ENCODE measurements at regions not wholly inside any gene's neighbourhood (a gene's known extent, or its start where the extent isn't known, plus 50 kb on each side); places are given as distances from the start of the nearest gene placed in this dataset.

DNA sequence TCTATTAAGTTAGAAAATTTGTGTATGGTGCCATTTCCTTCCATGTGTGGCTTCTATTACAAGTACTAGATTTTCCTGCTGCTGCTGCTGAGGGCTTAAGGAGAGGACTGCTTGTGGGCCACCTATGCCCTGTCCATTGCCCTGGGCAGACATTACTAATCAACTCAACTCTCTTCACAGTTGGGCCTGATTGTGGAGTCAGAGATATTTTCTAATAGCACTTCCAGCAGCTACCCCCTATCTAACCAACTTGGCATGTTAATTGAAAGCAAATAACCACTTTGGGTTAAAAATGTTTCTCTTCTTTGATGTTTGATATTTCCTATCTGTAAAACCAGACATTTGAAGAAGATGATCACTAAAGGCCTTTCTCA, 242.0 kb downstream of the EDEM1 start:
- DNase-seq: no peak

DNA sequence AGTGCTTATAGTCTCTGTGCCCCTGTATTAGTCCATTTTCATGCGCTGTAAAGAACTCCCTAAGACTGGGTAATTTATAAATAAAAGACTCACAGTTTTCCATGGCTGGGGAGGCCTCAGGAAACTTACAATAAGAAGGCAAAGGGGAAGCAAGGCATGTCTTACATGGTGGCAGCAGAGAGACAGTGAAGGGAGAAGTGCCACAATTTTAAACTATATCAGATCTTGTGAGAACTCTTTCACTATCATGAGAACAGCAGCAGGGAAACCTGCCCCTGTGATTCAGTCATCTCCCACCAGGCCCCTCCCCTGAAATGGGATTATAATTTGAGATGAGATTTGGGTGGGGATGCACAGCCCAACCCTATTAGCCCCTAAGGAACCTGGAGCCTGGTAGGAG, 243.2 kb downstream of the EDEM1 start:
- DNase-seq: no peak

DNA sequence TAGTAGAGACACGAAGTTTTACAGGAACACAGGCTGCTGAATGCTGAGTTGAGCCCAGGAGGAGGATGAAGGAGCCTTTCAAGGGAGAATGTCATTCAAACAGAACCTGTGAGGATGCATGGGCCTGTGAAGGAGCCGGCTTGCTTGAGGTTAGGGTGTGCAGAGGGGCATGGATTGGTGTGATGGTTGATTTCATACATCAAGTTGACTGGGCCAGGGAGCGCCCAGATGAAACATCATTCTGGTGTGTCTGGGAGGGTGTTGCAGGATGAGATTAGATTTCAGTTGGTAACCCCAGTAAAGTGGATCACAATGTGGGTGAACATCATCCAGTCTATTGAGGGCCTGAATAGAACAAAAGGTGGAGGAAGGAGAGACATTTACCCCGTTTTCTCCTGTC, 243.6 kb downstream of the EDEM1 start:
- no peak for DNase-seq

DNA sequence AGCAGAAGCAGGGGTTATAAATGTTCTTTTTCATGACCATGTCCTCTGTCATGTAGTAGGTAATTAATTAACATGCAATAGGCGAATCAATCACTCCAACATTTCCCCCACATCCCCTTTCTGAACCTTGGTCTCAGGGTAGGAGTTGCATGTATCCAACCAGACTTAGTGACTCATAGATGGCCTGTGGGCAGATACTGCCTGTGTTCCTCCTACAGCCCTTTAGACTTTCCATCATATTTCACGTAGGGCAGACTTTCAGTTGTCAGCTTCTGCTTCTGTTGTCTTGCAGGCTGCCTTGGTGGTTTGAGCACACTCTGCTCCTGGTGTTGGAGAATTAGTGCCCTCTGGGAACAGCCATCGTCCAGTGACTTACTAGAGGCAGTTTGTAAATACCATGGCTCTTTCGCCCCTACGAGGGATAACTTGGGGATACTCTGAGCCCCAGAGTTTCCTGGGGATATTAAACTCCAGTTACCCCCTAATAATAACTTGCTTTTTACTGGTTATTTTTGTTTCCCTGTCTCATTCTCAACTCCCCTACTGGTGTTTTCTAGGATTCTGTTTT, 244.4 kb downstream of the EDEM1 start:
- DNase-seq: no peak

- DNase-seq: no peak
These were observed 249.8 kb downstream of the EDEM1 start for GRCh38 chr3:5437296-5437782.

- no peak for DNase-seq
These were observed 250.3 kb downstream of the EDEM1 start for GRCh38 chr3:5437783-5438323.

GRCh38 chr3:5441401-5441800, 253.9 kb downstream of the EDEM1 start:
- no peak for DNase-seq

- no peak for DNase-seq
These were observed 254.7 kb downstream of the EDEM1 start for GRCh38 chr3:5442106-5442785.

DNA sequence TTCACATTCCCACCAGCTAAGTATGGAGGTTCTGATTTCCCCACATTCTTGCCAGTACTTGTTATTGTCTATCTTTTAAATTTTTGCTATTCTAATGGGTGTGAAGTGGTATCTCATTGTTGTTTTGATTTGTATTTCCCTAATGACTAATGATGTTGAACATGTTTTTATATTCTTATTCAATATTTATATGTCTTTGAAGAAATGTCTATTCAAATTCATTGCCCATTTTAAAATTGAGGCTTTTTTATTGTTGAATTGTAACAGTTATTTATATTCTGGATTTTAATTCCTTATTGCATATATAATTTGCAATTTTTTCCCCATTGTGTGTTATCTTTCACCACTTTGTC, 255.3 kb downstream of the EDEM1 start:
- DNase-seq: no peak

- DNase-seq: no peak
These were observed 256.7 kb downstream of the EDEM1 start for GRCh38 chr3:5444253-5444652.

- DNase-seq: no peak
These were observed 258.2 kb downstream of the EDEM1 start for GRCh38 chr3:5445676-5446201.

- DNase-seq: no peak
These were observed 260.7 kb downstream of the EDEM1 start for GRCh38 chr3:5448246-5448645.

DNA sequence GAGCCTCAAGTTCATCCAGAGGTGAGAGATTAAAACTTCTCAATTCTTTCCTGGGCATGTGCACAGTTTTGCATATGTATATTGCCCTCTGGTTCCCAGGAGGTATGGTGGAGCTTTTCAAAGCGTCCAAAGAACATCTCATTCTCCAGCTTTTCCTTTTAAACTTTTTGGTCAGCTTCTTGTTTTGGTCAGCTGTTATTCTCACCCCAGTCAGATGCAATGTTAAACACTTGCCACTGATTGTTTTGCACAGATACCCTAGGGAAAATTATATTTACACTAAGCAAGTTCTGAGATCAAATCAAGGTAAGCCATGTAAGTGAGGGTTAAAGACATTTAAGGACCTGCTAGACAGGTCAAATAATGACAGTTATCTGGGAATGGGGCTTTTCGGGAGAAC, 261.3 kb downstream of the EDEM1 start:
- no peak for DNase-seq

- no peak for DNase-seq
These were observed 268.7 kb downstream of the EDEM1 start for GRCh38 chr3:5456199-5456598.

DNA sequence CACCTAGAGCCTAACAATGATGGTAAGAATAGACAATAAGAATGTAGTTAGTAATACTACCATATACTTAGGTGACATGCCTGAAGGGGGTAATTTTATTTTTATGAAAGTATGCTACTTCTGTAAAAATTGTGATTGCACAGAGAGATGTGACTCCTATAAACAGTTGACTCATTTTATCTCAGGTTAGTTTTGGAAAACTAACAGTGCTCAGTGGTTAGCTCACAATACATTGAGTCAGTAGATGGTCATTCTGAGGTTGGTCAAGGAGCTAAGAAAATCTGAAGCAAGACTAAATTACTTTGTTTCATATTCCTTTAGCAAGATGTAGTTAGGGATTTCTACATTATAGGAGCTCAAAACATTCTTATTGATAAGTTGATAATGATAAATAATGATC, 271.0 kb downstream of the EDEM1 start:
- no peak for DNase-seq

DNA sequence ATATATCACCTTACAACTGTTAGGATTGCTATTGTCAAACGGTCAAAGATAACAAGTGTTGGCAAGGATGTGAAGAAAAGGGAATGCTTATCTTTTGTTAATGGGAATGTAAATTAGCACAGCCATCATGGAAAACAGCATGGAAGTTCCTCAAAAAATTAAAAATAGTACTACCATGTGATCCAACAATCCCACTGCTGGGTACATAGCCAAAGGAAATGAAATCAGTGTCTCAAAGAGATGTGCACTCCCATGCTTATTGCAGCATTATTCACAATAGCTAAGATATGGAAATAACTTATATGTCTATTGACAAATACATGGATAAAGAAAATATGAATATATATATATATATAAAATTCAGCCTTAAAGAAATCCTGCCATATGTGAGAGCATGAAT, 274.6 kb downstream of the EDEM1 start:
- DNase-seq: no peak

DNA sequence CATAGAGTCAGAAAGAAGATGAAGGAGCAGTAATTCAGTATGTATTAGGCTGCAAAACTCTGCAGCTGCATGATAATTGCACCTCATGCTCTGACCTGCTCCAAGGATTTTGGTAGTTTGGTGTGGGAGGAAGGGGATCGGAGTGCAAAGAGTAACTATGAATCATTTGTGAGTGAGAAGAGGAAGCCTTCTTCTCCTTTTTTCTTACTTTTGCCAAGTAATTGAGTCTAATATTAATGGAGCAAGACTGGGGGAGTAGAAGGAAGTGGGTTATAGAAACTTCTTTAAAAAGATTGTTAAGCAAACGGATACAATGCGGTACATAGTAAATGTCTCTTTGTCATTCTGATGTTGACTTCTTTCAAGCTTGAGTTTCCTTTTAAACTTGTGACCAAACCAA, 276.5 kb downstream of the EDEM1 start:
- no peak for DNase-seq

DNA sequence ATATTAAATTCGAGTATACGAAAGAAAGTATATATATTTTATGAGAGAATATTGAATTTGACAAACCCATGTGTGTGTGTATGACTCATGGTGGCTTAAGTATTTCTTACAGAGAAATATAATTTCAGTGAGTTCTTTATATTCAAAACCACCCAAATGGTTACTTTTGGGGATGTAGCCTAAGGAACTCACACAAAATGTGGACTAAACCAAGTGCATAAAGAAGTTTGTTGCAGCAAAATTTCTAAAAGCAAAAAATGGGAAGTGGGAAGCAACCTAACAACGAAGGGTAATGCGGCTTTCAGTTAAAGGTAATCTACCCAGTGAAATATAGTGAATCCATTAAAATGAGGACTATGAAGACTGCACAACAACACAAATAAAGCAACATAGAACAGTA, 277.1 kb downstream of the EDEM1 start:
- no peak for DNase-seq

- DNase-seq: no peak
These were observed 277.7 kb downstream of the EDEM1 start for GRCh38 chr3:5465183-5465582.

DNA sequence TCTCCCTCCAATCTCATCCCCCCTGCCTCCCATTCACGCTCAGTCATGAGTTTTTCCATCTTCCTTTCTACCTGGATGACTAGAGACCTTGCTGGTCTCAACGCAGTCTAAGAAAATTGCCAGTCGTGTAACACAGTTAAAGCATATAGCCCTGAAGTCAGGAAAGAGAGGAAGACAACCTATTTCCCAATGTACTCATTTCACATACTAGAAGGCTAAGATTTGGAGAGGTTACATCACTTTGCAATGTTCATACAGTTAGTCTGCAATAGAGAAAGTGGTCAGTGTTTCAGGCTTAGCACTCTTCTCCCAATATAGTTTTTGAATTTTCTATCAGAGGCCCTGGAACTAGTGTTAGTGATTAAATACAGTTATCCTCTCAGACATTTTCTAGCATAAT, 278.6 kb downstream of the EDEM1 start:
- no peak for DNase-seq

GRCh38 chr3:5466717-5467116, 279.2 kb downstream of the EDEM1 start:
- no peak for DNase-seq

GRCh38 chr3:5473471-5473870, 286.0 kb downstream of the EDEM1 start:
- no peak for DNase-seq

DNA sequence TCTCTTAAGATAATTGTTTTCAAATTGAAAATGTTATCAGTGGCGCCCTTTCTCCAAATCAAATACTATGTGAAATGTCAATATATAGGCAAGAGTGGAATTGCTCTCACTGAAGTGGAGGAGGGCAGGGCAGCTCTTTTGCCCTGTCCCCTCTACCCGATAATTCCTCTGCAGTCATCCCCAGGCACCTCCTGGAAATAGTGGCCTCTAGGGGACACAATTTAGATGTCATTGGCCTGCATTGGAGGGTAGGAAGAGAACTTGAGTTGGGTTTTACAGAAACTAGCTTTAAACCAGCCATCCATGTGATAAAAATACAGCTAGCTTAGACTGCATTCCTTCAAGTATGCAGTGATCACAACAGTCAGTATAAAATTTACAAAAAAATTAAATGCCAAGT, 288.9 kb downstream of the EDEM1 start:
- DNase-seq: no peak

- DNase-seq: no peak
These were observed 291.8 kb downstream of the EDEM1 start for GRCh38 chr3:5479229-5479799.
